Small intestine (tissue), 7 donors: ENCODE measurements at regions not wholly inside any gene's neighbourhood (a gene's known extent, or its start where the extent isn't known, plus 50 kb on each side); places are given as distances from the start of the nearest gene placed in this dataset.
"Not testable (repeated sequence)": the region's sequence is repeated elsewhere in the genome, so short reads cannot be mapped to it uniquely, and the experiment has no call there.

Source experiments
- DNase-seq, 2 donors: peaks; one replicate each; pipeline versions ENCODE4 v3.0.0 to v3.0.0-alpha.2; 2013
- FAIRE-seq: peaks from 2 replicates; lab custom pipeline; 2012; peaks lifted over from hg19 to GRCh38; lab: Jason Lieb, UNC
- H3K27ac ChIP-seq, 3 donors: one replicate each; pipeline ENCODE4 v1.5.1; 2013; ENCODE audit warnings: low read length in 2 of 3, mild to moderate bottlenecking in 2 of 3, control low read depth in 1 of 3, inconsistent platforms in 1 of 3, low read depth in 1 of 3, moderate library complexity in 1 of 3
- H3K27me3 ChIP-seq, 3 donors: one replicate each; pipeline ENCODE4 v1.6.1; 2013; ENCODE audit warnings: low read length in 3 of 3, inconsistent platforms in 1 of 3; ENCODE audit not compliant: control insufficient read depth in 3 of 3, insufficient read depth in 3 of 3
- H3K36me3 ChIP-seq, 3 donors: one replicate each; pipeline ENCODE4 v1.6.1; 2013; ENCODE audit warnings: low read length in 3 of 3, inconsistent platforms in 1 of 3, low read depth in 1 of 3, mild to moderate bottlenecking in 1 of 3, moderate library complexity in 1 of 3; ENCODE audit not compliant: control insufficient read depth in 3 of 3, insufficient read depth in 2 of 3
- H3K4me1 ChIP-seq, 3 donors: one replicate each; pipeline ENCODE4 v1.6.1; 2013; ENCODE audit warnings: low read length in 2 of 3, inconsistent platforms in 1 of 3, low read depth in 1 of 3, mild to moderate bottlenecking in 1 of 3, moderate library complexity in 1 of 3; ENCODE audit not compliant: control insufficient read depth in 3 of 3, insufficient read depth in 2 of 3
- H3K4me3 ChIP-seq, 3 donors: one replicate each; pipeline ENCODE4 v1.5.1; 2013; ENCODE audit warnings: low read length in 3 of 3, control low read depth in 1 of 3, inconsistent platforms in 1 of 3, low read depth in 1 of 3, mild to moderate bottlenecking in 1 of 3, moderate library complexity in 1 of 3
- H3K9me3 ChIP-seq, 2 donors: one replicate each; pipeline ENCODE4 v1.6.1; 2013; ENCODE audit warnings: low read depth in 1 of 2, low read length in 1 of 2; ENCODE audit not compliant: control insufficient read depth in 2 of 2, insufficient read depth in 1 of 2
- WGBS, 3 donors: extraction: QIAGEN DNeasy Blood & Tissue Kit; methylation state at CpG; one replicate each; pipeline ENCODE4 v1.1.7; 2013; 5-methylcytosine and 5-hydroxymethylcytosine counted together
- donor health status: healthy with polysubstance abuse.
- donor health status: control.
- donor health status: control.
- donor health status: Bipolar disorder and iron deficiency.
- donor health status: healthy.

- FAIRE-seq: no peak
- no peaks in the 10 kb centered on the region for H3K4me1 ChIP-seq
Observed at GRCh38 chr10:2885288-2886278, 181.8 kb upstream of the PFKP start.

GRCh38 chr10:2883983-2884540 lies 183.3 kb upstream of the PFKP start:
- not testable (repeated sequence) for H3K9me3 ChIP-seq, H3K4me1 ChIP-seq, DNase-seq, H3K27ac ChIP-seq, H3K27me3 ChIP-seq, FAIRE-seq, H3K4me3 ChIP-seq, H3K36me3 ChIP-seq
- WGBS, 3 donors: 77 to 88% (median 83%) methylated on average over 4 of the region's 4 CpGs

More at GRCh38 chr10:2885288-2886278, 181.8 kb upstream of the PFKP start:
- no peaks in the 10 kb centered on the region for H3K9me3 ChIP-seq
- no peak overlapping the region for H3K27ac ChIP-seq
- DNase-seq: no peak
- 75 to 81% (median 77%) methylated on average over 10 of the region's 10 CpGs for whole genome bisulfite sequencing, 3 donors
- H3K4me3 ChIP-seq: no peak overlapping the region
- no peaks in the 10 kb centered on the region for H3K27me3 ChIP-seq
- H3K36me3 ChIP-seq: no peaks in the 10 kb centered on the region

- Histone ChIP-seq H3K27ac (no peak overlapping the region), H3K4me1 (no peaks in the 10 kb centered on the region), H3K27me3 (no peaks in the 10 kb centered on the region), H3K9me3 (no peaks in the 10 kb centered on the region), H3K36me3 (no peaks in the 10 kb centered on the region), H3K4me3 (no peak overlapping the region)
- FAIRE-seq (no peak), DNase-seq (no peak)
- 72 to 81% (median 77%) methylated on average over 1 of the region's 1 CpG for WGBS, 3 donors
Observed at GRCh38 chr10:2883238-2883637, 184.1 kb upstream of the PFKP start.

- DNase-seq (no peak), FAIRE-seq (no peak)
- Histone ChIP-seq H3K4me3 (no peak overlapping the region), H3K27me3 (no peaks in the 10 kb centered on the region), H3K36me3 (no peaks in the 10 kb centered on the region), H3K4me1 (no peaks in the 10 kb centered on the region), H3K27ac (no peak overlapping the region), H3K9me3 (no peaks in the 10 kb centered on the region)
- 67 to 71% (median 70%) methylated on average over 9 of the region's 9 CpGs for WGBS, 3 donors
Observed at GRCh38 chr10:2882628-2883027, 184.7 kb upstream of the PFKP start.

GRCh38 chr10:2881720-2882620 lies 185.4 kb upstream of the PFKP start:
- Histone ChIP-seq H3K4me1 (no peaks in the 10 kb centered on the region), H3K36me3 (no peaks in the 10 kb centered on the region), H3K27me3 (no peaks in the 10 kb centered on the region), H3K4me3 (no peak overlapping the region), H3K9me3 (no peaks in the 10 kb centered on the region), H3K27ac (no peak overlapping the region)
- WGBS, 3 donors: 58 to 65% (median 64%) methylated on average over 6 of the region's 6 CpGs
- FAIRE-seq: no peak
- DNase-seq: no peak

- not testable (repeated sequence) for H3K4me1 ChIP-seq, H3K27me3 ChIP-seq, FAIRE-seq, H3K9me3 ChIP-seq, H3K27ac ChIP-seq, DNase-seq, H3K36me3 ChIP-seq, H3K4me3 ChIP-seq
- 88 to 91% (median 89%) methylated on average over 2 of the region's 2 CpGs for WGBS, 3 donors
Observed at GRCh38 chr10:2880050-2880449, 187.3 kb upstream of the PFKP start.

- Histone ChIP-seq H3K4me3 (no peak overlapping the region), H3K27me3 (no peaks in the 10 kb centered on the region), H3K9me3 (no peaks in the 10 kb centered on the region), H3K4me1 (no peaks in the 10 kb centered on the region), H3K36me3 (no peaks in the 10 kb centered on the region), H3K27ac (no peak overlapping the region)
- DNase-seq (no peak), FAIRE-seq (no peak)
- 42 to 72% (median 58%) methylated on average over 8 of the region's 8 CpGs for WGBS, 3 donors
Observed at GRCh38 chr10:2878818-2879217, 188.5 kb upstream of the PFKP start.

- DNase-seq: no peak
- no peak for FAIRE-seq
- 68 to 84% (median 70%) methylated on average over 2 of the region's 2 CpGs for WGBS, 3 donors
- no peak overlapping the region for H3K4me3 ChIP-seq
- peaks cover 0 to 2% (median 0%) of the 10 kb centered on the region in 3 donors for H3K27me3 ChIP-seq
- H3K27ac ChIP-seq: no peak overlapping the region
- no peaks in the 10 kb centered on the region for H3K9me3 ChIP-seq
- H3K36me3 ChIP-seq: no peaks in the 10 kb centered on the region
- H3K4me1 ChIP-seq: no peaks in the 10 kb centered on the region
Observed at GRCh38 chr10:2876032-2876431, 191.3 kb upstream of the PFKP start.
